ENCODE measurements at regions not wholly inside any gene's neighbourhood (a gene's known extent, or its start where the extent isn't known, plus 50 kb on each side); places are given as distances from the start of the nearest gene placed in this dataset.

- no peaks in the 10 kb centered on the region for H3K9me3 Mint-ChIP-seq
- no peaks in the 10 kb centered on the region for H3K36me3 Mint-ChIP-seq (ENCODE audit: low read depth)
- no peaks in the 10 kb centered on the region for H3K4me1 ChIP-seq (ENCODE audit: control insufficient read depth, insufficient read depth, low read length)
- H3K27ac Mint-ChIP-seq: no peak overlapping the region
- H3K4me1 Mint-ChIP-seq: no peaks in the 10 kb centered on the region
- no peaks in the 10 kb centered on the region for H3K9me3 ChIP-seq (ENCODE audit: control insufficient read depth, low read length)
- H3K27ac ChIP-seq (ENCODE audit: low read depth, low read length): no peak overlapping the region
- WGBS, 2 experiments (ENCODE audit: insufficient coverage in 1 of 2, insufficient read length in 1 of 2): 87 to 89% methylated on average over 3 to 7 of the region's 7 CpGs
- no peak overlapping the region for H3K4me3 Mint-ChIP-seq
- no peaks in the 10 kb centered on the region for H3K27me3 Mint-ChIP-seq (ENCODE audit: insufficient read depth)
- TF ChIP-seq CTCF (conservative IDR thresholded peaks at IDR 0.05): no peak
- H3K27me3 ChIP-seq (ENCODE audit: control insufficient read depth, insufficient read depth, low read length, poor library complexity, severe bottlenecking): no peaks in the 10 kb centered on the region
- no peak for DNase-seq
- H3K4me3 ChIP-seq (ENCODE audit: low read length): no peak overlapping the region
- H3K36me3 ChIP-seq (ENCODE audit: control insufficient read depth, insufficient read depth, low read length): no peaks in the 10 kb centered on the region
- H3K9ac ChIP-seq (ENCODE audit: extremely low read depth, low read length, poor library complexity, severe bottlenecking): no peak overlapping the region
These were observed 172.4 kb downstream of the FBXO15 start for GRCh38 chr18:73975266-73975665.

- WGBS, 2 experiments (ENCODE audit: insufficient coverage in 1 of 2, insufficient read length in 1 of 2): 89 to 100% methylated on average over 2 to 4 of the region's 4 CpGs
- no peaks in the 10 kb centered on the region for H3K4me1 Mint-ChIP-seq
- H3K4me3 ChIP-seq (ENCODE audit: low read length): no peak overlapping the region
- no peak overlapping the region for H3K27ac Mint-ChIP-seq
- TF ChIP-seq CTCF (conservative IDR thresholded peaks at IDR 0.05): no peak
- H3K9me3 ChIP-seq (ENCODE audit: control insufficient read depth, low read length): no peaks in the 10 kb centered on the region
- H3K9ac ChIP-seq (ENCODE audit: extremely low read depth, low read length, poor library complexity, severe bottlenecking): no peak overlapping the region
- no peaks in the 10 kb centered on the region for H3K4me1 ChIP-seq (ENCODE audit: control insufficient read depth, insufficient read depth, low read length)
- H3K36me3 ChIP-seq (ENCODE audit: control insufficient read depth, insufficient read depth, low read length): no peaks in the 10 kb centered on the region
- no peak for DNase-seq
- no peaks in the 10 kb centered on the region for H3K36me3 Mint-ChIP-seq (ENCODE audit: low read depth)
- no peaks in the 10 kb centered on the region for H3K9me3 Mint-ChIP-seq
- H3K27me3 ChIP-seq (ENCODE audit: control insufficient read depth, insufficient read depth, low read length, poor library complexity, severe bottlenecking): no peaks in the 10 kb centered on the region
- H3K4me3 Mint-ChIP-seq: no peak overlapping the region
- H3K27me3 Mint-ChIP-seq (ENCODE audit: insufficient read depth): no peaks in the 10 kb centered on the region
- H3K27ac ChIP-seq (ENCODE audit: low read depth, low read length): no peak overlapping the region
These were observed 173.7 kb downstream of the FBXO15 start for GRCh38 chr18:73973972-73974371.

GRCh38 chr18:73966954-73967353, 180.7 kb downstream of the FBXO15 start:
- Mint-ChIP-seq H3K27ac (no peak overlapping the region), H3K27me3 (ENCODE audit: insufficient read depth) (no peaks in the 10 kb centered on the region), H3K36me3 (ENCODE audit: low read depth) (no peaks in the 10 kb centered on the region), H3K9me3 (peaks cover 16% of the 10 kb centered on the region), H3K4me1 (no peaks in the 10 kb centered on the region), H3K4me3 (no peak overlapping the region)
- Histone ChIP-seq H3K36me3 (ENCODE audit: control insufficient read depth, insufficient read depth, low read length) (no peaks in the 10 kb centered on the region), H3K9me3 (ENCODE audit: control insufficient read depth, low read length) (no peaks in the 10 kb centered on the region), H3K4me1 (ENCODE audit: control insufficient read depth, insufficient read depth, low read length) (no peaks in the 10 kb centered on the region), H3K27ac (ENCODE audit: low read depth, low read length) (no peak overlapping the region), H3K9ac (ENCODE audit: extremely low read depth, low read length, poor library complexity, severe bottlenecking) (no peak overlapping the region), H3K27me3 (ENCODE audit: control insufficient read depth, insufficient read depth, low read length, poor library complexity, severe bottlenecking) (no peaks in the 10 kb centered on the region), H3K4me3 (ENCODE audit: low read length) (no peak overlapping the region)
- DNase-seq: peak; percentile 1
- no peak for TF ChIP-seq CTCF (conservative IDR thresholded peaks at IDR 0.05)
- 93 to 95% methylated on average over 2 of the region's 2 CpGs for whole genome bisulfite sequencing, 2 experiments (ENCODE audit: insufficient coverage in 1 of 2, insufficient read length in 1 of 2)
